SK-N-SH (cell line): ENCODE measurements at regions not wholly inside any gene's neighbourhood (a gene's known extent, or its start where the extent isn't known, plus 50 kb on each side); places are given as distances from the start of the nearest gene placed in this dataset.

Experiments
- CHD2 ChIP-seq: fragments of 150-350 bp; IDR thresholded peaks from 2 replicates; pipeline ENCODE4 v1.6.1; 2018; ENCODE audit warnings: low read length; ENCODE audit not compliant: partially characterized antibody
- CTCF ChIP-seq: fragments of 200-600 bp; sonication (generic); IDR thresholded peaks from 2 replicates; pipeline ENCODE4 v1.6.1; 2017; ENCODE audit warnings: antibody characterized with exemption, mild to moderate bottlenecking, moderate library complexity
- EP300 ChIP-seq, 2 experiments: IDR thresholded peaks; 2 replicates each; pipeline versions ENCODE4 v1.4.0 to v1.6.1; 2012; ENCODE audit warnings: borderline replicate concordance in 1 of 2, low read depth in 1 of 2, low read length in 1 of 2
- FOXJ3 ChIP-seq: sonication (generic); formaldehyde crosslinking; IDR thresholded peaks from 2 replicates; pipeline ENCODE4 v1.5.1; 2020; ENCODE audit warnings: mild to moderate bottlenecking, missing genetic modification reagents
- FOXM1 ChIP-seq: IDR thresholded peaks from 2 replicates; pipeline ENCODE4 v1.4.0; 2012; ENCODE audit warnings: low read depth, mild to moderate bottlenecking
- MXI1 ChIP-seq: IDR thresholded peaks from 2 replicates; pipeline ENCODE4 v1.6.1; 2012; ENCODE audit warnings: mild to moderate bottlenecking, low read depth, low read length, improper control_type of control experiment
- POLR2AphosphoS5 ChIP-seq: IDR thresholded peaks from 2 replicates; pipeline ENCODE4 v1.6.1; 2012; ENCODE audit warnings: low read depth, low read length
- SIN3A ChIP-seq: IDR thresholded peaks from 2 replicates; pipeline ENCODE4 v1.6.1; 2012; ENCODE audit warnings: low read depth, mild to moderate bottlenecking, low read length, moderate library complexity, borderline replicate concordance
- SMC3 ChIP-seq: IDR thresholded peaks from 2 replicates; pipeline ENCODE4 v1.6.1; 2012; ENCODE audit warnings: low read depth, low read length, improper control_type of control experiment
- TAF1 ChIP-seq: IDR thresholded peaks from 2 replicates; pipeline ENCODE4 v1.6.1; 2012; ENCODE audit warnings: low read depth, mild to moderate bottlenecking, low read length, moderate library complexity, borderline replicate concordance
- TF ChIP-seq, protein P1 (sequence below): IDR thresholded peaks from 2 replicates; pipeline ENCODE4 v1.4.0; 2012; ENCODE audit warnings: low read depth, borderline replicate concordance
- TF ChIP-seq, protein P2 (sequence below): IDR thresholded peaks from 2 replicates; pipeline ENCODE4 v1.4.0; 2012; ENCODE audit warnings: low read depth

DNA sequence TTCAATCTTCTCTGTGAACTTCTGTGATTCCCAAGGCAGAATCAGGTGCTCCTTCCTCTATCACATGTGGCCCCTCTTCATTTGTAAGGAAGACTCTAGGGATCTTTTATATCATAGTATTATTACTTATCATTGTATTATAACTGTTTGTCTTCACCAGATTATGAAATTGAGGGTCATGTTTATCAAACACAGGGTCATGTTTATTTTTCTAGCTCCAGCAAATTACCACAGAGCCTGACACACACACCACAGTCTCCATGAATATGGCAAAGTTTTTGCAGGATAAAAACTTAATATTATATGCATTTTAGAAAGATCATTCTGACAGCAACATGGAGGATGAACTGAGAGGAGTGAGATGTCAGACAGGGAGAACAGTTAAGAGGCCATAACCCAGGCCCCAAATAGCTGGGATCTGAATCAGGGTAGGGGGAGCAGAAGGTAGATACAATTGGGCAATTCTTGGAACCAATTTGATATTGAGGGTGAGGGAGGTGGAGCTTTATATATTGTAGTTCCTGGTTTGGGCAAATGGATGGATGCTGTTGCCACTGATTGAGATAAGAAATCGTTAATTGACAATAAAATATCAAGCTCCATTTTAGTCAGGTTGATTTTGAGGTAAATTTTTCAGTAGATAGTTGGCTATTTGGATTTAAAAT, 130.7 kb downstream of the DHRS2 start:
- TF ChIP-seq, protein P1, sequence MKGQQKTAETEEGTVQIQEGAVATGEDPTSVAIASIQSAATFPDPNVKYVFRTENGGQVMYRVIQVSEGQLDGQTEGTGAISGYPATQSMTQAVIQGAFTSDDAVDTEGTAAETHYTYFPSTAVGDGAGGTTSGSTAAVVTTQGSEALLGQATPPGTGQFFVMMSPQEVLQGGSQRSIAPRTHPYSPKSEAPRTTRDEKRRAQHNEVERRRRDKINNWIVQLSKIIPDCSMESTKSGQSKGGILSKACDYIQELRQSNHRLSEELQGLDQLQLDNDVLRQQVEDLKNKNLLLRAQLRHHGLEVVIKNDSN, result no peak
- TF ChIP-seq MXI1 (no peak), TAF1 (no peak), POLR2AphosphoS5 (no peak), FOXM1 (no peak), SIN3A (no peak), CTCF (no peak), CHD2 (no peak), EP300 (IDR thresholded peaks at IDR 0.05; ENCODE audit: borderline replicate concordance in 1 of 2, low read depth in 1 of 2, low read length in 1 of 2) (no peak), FOXJ3 (CRISPR knock-in tag) (no peak), SMC3 (no peak)
- TF ChIP-seq, protein P2, sequence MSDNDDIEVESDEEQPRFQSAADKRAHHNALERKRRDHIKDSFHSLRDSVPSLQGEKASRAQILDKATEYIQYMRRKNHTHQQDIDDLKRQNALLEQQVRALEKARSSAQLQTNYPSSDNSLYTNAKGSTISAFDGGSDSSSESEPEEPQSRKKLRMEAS, result no peak
